AG09319 (cell line): ENCODE measurements at regions not wholly inside any gene's neighbourhood (a gene's known extent, or its start where the extent isn't known, plus 50 kb on each side); places are given as distances from the start of the nearest gene placed in this dataset.

Source experiments
- DNase-seq: peaks from one replicate; pipeline ENCODE4 v3.0.0-alpha.2; 2010; ENCODE audit warnings: low read depth; ENCODE audit errors: extremely low read depth
- CTCF ChIP-seq: IDR thresholded peaks from 2 replicates; pipeline ENCODE4 v1.5.1; 2011; ENCODE audit warnings: low read depth, mild to moderate bottlenecking, inconsistent platforms, low read length, moderate library complexity

- no peak for DNase-seq
- TF ChIP-seq CTCF = no peak
Measured at GRCh38 chr6:163930012-163930411, 515.5 kb downstream of the QKI start.

GRCh38 chr6:163929538-163929937 lies 515.0 kb downstream of the QKI start:
- TF ChIP-seq CTCF = no peak
- no peak for DNase-seq

- DNase-seq = no peak
- no peak for TF ChIP-seq CTCF
Measured at GRCh38 chr6:163926642-163927041, 512.1 kb downstream of the QKI start.

- no peak for TF ChIP-seq CTCF
- DNase-seq = no peak
Measured at GRCh38 chr6:163925839-163926238, 511.3 kb downstream of the QKI start.

GRCh38 chr6:163923658-163924411 lies 509.3 kb downstream of the QKI start:
- TF ChIP-seq CTCF = no peak
- DNase-seq = no peak

GRCh38 chr6:163922562-163922961 lies 508.0 kb downstream of the QKI start:
- no peak for TF ChIP-seq CTCF
- no peak for DNase-seq

GRCh38 chr6:163919652-163920051 lies 505.1 kb downstream of the QKI start:
- no peak for DNase-seq
- no peak for TF ChIP-seq CTCF
